Left ventricle myocardium inferior (tissue), 1 donor: ENCODE measurements at regions not wholly inside any gene's neighbourhood (a gene's known extent, or its start where the extent isn't known, plus 50 kb on each side); places are given as distances from the start of the nearest gene placed in this dataset.

Experiments
- DNase-seq: peaks from one replicate; pipeline ENCODE4 v3.0.0-alpha.2; 2020
- H3K27ac ChIP-seq: fragments of 200-600 bp; replicated peaks from 2 replicates; pipeline ENCODE4 v1.8.0; 2021
- H3K27me3 ChIP-seq: fragments of 200-600 bp; 2 replicates; pipeline ENCODE4 v1.8.0; 2021; ENCODE audit warnings: low read depth
- H3K36me3 ChIP-seq: fragments of 200-600 bp; 2 replicates; pipeline ENCODE4 v1.8.0; 2021
- H3K4me1 ChIP-seq: fragments of 200-600 bp; 2 replicates; pipeline ENCODE4 v1.8.0; 2021
- H3K4me3 ChIP-seq: fragments of 200-600 bp; 2 replicates; pipeline ENCODE4 v1.8.0; 2021; ENCODE audit warnings: mild to moderate bottlenecking, moderate library complexity
- H3K9me3 ChIP-seq: fragments of 200-600 bp; replicated peaks from 2 replicates; pipeline ENCODE4 v1.8.0; 2021
- intact Hi-C: fragments of 100-400 bp; cut with micrococcal nuclease; formaldehyde crosslinking; loops from one replicate; pipeline ENCODE4 v1.11.0; 2022
- TF ChIP-seq, protein P1 (sequence below): fragments of 200-600 bp; IDR thresholded peaks from 2 replicates; pipeline ENCODE4 v1.8.0; 2021; ENCODE audit warnings: antibody characterized with exemption, mild to moderate bottlenecking, borderline replicate concordance
- donor health status: DM: no; HTN: yes; CAD: no; lungs with severe emphysema.

DNA sequence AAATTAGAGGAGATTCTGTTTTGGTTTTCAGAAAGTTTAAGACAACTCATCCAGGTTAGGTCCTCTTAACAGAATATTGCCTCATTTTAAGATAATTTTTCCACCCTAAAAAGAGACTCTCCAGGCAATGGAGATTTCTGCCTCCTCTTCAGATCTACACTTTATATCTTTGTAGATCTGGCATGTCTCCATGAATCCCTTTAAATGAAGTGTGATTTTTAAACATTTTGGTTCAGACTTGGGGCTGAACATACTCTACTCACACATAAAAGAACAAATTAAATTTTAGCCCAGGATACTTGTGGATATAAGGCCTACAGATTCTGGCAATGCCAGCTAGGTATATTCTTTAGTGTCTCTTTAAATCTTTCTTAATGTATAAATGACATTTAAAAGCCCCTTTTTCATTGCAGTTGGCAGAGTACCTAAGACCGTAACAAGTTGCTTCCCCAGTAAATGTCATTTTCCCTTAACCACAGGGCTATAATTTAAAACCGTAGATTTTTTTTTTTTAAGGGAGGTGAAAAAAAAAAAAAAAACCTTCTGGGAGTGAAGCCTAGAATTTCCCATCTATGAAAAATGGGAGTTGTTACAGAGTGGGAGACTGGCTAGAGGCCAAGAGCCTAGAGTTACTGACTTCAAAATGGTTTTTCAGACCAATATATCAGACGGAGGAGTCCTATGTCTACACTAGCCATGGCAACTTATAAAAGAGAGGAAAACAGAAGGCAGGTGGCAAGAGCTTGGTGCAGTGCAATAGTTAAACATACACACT lies 207.8 kb upstream of the TARS1 start:
- H3K36me3 ChIP-seq = no peaks in the 10 kb centered on the region
- H3K4me1 ChIP-seq = peaks cover 16% of the 10 kb centered on the region
- H3K4me3 ChIP-seq = no peak overlapping the region
- intact Hi-C loops = no loop called here
- H3K9me3 ChIP-seq = no peaks in the 10 kb centered on the region
- no peak overlapping the region for H3K27ac ChIP-seq
- TF ChIP-seq, protein P1, sequence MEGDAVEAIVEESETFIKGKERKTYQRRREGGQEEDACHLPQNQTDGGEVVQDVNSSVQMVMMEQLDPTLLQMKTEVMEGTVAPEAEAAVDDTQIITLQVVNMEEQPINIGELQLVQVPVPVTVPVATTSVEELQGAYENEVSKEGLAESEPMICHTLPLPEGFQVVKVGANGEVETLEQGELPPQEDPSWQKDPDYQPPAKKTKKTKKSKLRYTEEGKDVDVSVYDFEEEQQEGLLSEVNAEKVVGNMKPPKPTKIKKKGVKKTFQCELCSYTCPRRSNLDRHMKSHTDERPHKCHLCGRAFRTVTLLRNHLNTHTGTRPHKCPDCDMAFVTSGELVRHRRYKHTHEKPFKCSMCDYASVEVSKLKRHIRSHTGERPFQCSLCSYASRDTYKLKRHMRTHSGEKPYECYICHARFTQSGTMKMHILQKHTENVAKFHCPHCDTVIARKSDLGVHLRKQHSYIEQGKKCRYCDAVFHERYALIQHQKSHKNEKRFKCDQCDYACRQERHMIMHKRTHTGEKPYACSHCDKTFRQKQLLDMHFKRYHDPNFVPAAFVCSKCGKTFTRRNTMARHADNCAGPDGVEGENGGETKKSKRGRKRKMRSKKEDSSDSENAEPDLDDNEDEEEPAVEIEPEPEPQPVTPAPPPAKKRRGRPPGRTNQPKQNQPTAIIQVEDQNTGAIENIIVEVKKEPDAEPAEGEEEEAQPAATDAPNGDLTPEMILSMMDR = no peak
- no peak for DNase-seq
- H3K27me3 ChIP-seq = no peaks in the 10 kb centered on the region

DNA sequence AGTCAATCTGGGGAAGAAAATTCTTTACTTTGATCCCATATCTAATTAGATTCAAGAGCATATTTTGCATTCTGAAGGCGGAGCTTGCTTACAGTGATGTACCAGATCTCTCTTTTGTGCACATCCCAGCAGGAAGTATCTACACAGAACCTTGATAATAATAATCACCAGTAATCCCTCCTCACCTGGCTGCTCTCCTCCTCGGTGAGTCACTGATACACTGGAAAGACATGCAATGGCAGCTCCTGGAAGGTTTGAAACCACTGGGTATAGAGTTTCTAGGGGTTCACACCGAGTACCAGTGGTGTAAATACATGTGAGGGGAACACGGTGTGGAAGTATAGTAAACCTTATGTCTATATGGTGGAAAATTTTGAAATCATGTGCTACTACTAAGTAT lies 205.5 kb upstream of the TARS1 start:
- no peaks in the 10 kb centered on the region for H3K36me3 ChIP-seq
- no peak overlapping the region for H3K27ac ChIP-seq
- no peak for DNase-seq
- no peak overlapping the region for H3K4me3 ChIP-seq
- H3K4me1 ChIP-seq = peaks cover 9% of the 10 kb centered on the region
- TF ChIP-seq, protein P1 = no peak
- intact Hi-C loops = no loop called here
- H3K9me3 ChIP-seq = no peaks in the 10 kb centered on the region
- H3K27me3 ChIP-seq = no peaks in the 10 kb centered on the region

DNA sequence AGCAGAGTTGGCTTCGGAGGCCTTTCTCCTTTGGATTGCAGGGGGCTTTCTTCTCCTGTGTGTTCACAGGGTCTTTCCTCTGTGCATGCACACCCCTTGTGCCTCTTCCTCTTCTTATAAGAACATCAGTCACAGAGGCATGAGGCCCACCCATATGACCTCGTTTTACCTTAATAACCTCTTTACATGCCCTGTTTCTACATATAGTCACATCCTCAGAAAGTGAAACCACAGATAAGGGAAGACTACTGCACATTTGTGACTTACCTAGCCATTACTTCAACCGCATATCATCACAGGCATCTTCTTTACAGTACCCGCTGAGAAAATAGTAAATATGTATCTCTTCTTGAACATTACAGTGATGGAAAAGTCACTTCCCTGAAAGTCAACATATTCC lies 204.9 kb upstream of the TARS1 start:
- TF ChIP-seq, protein P1 = no peak
- Histone ChIP-seq H3K27ac (no peak overlapping the region), H3K4me3 (no peak overlapping the region)

DNA sequence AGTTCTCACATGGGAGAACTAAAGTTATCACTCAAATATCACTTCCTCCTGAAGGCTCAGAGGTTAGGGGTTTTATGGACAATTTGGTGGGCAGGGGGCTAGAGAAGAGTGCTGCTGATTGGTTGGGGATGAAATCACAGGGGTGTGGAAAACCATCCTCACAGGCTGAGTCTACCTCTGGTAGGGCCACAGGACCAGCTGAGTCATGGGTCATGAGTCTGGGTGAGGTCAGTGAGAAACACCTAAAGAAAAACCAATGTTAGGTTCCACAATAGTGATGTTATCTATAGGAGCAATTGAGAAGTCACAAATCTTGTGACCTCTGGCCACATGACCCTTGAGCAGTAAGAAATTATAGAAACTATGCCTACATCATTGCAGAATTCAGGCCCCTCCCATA lies 203.3 kb upstream of the TARS1 start:
- Histone ChIP-seq H3K27me3 (no peaks in the 10 kb centered on the region), H3K36me3 (no peaks in the 10 kb centered on the region), H3K27ac (no peak overlapping the region), H3K4me1 (peaks cover 9% of the 10 kb centered on the region), H3K4me3 (no peak overlapping the region), H3K9me3 (no peaks in the 10 kb centered on the region)
- no peak for DNase-seq
- intact Hi-C loops = no loop called here
- TF ChIP-seq, protein P1 = no peak

More for the DNA sequence above, 204.9 kb upstream of the TARS1 start:
- no peak for DNase-seq
- Histone ChIP-seq H3K27me3 (no peaks in the 10 kb centered on the region), H3K4me1 (peaks cover 9% of the 10 kb centered on the region), H3K36me3 (no peaks in the 10 kb centered on the region), H3K9me3 (no peaks in the 10 kb centered on the region)
- intact Hi-C loops = no loop called here

DNA sequence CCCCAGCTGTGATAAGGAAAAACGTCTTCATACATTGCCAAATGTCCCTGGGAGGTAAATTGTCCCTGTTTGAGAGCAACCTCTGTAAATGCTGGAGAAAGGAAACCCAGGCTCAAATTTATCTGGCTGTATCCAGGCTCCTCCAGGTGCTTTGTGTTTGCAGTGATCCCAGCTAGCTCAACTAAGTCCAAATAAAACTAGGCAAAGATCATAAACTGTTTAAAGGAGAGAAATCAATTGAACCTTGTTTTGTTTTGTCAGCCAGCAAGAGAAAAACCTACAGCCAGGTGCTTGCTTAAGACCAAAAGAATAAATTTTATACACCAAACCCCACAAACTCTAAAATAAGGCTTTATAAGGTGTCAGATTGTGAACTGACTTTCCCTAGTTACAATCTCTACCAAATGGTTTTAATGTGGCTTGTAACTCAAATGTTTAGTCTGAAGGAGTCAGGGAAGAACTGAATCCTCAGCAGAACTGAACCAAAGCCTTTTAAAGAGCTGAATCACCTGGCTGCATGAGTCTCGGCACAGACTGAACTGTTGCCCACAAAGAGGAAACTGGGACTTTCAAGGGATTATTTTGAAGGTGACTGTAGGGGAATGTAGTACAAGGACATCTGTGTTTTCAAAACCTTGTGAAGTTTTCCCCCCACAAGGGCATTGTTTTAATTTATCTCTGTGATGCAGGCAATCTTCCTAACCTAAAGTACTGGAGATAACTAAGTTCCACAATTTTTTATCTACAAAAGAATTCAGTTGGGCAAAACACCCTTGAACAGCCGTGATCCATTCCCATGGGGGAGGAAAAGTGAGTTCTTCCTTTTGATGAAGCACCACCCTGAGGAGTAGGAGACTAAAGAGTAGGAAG lies 201.7 kb upstream of the TARS1 start:
- intact Hi-C loops = no loop called here
- Histone ChIP-seq H3K4me3 (no peak overlapping the region), H3K4me1 (peaks cover 9% of the 10 kb centered on the region), H3K27ac (no peak overlapping the region), H3K9me3 (no peaks in the 10 kb centered on the region), H3K27me3 (no peaks in the 10 kb centered on the region), H3K36me3 (no peaks in the 10 kb centered on the region)
- TF ChIP-seq, protein P1 = no peak
- DNase-seq = no peak
